WERI-Rb-1 (cell line): ENCODE measurements at regions not wholly inside any gene's neighbourhood (a gene's known extent, or its start where the extent isn't known, plus 50 kb on each side); places are given as distances from the start of the nearest gene placed in this dataset.
"Not testable (repeated sequence)": the region's sequence is repeated elsewhere in the genome, so short reads cannot be mapped to it uniquely, and the experiment has no call there.

Experiments used
- DNase-seq: peaks from one replicate; pipeline ENCODE4 v3.0.0-alpha.2; 2020
- H3K27ac ChIP-seq: fragments of 250-450 bp; sonication (Bioruptor Pico); 2 replicates; pipeline ENCODE4 v1.5.1; 2020; ENCODE audit warnings: mild to moderate bottlenecking, moderate library complexity
- H3K27me3 ChIP-seq: fragments of 250-450 bp; sonication (Bioruptor Pico); 2 replicates; pipeline ENCODE4 v1.5.1; 2021; ENCODE audit warnings: mild to moderate bottlenecking, low read depth, moderate library complexity; ENCODE audit not compliant: insufficient read depth, severe bottlenecking
- H3K36me3 ChIP-seq: fragments of 250-450 bp; sonication (Bioruptor Pico); 2 replicates; pipeline ENCODE4 v1.5.1; 2020; ENCODE audit warnings: mild to moderate bottlenecking, moderate library complexity
- H3K4me3 ChIP-seq: 2 replicates; pipeline ENCODE4 v1.5.1; 2011; ENCODE audit warnings: low read depth, mild to moderate bottlenecking, control low read depth, low read length
- H3K9me3 ChIP-seq: fragments of 250-450 bp; sonication (Bioruptor Pico); 2 replicates; pipeline ENCODE4 v1.5.1; 2021; ENCODE audit warnings: mild to moderate bottlenecking, moderate library complexity; ENCODE audit not compliant: severe bottlenecking
- CTCF ChIP-seq: IDR thresholded peaks from 2 replicates; pipeline ENCODE4 v1.5.1; 2011; ENCODE audit warnings: low read depth, mild to moderate bottlenecking, control low read depth, inconsistent platforms, low read length

GRCh38 chr4:125169192-125169591 lies 145.6 kb upstream of the FAT4 start:
- no peaks in the 10 kb centered on the region for H3K27me3 ChIP-seq
- H3K27ac ChIP-seq, result no peak overlapping the region
- no peak overlapping the region for H3K4me3 ChIP-seq
- H3K9me3 ChIP-seq, result no peaks in the 10 kb centered on the region
- no peak for TF ChIP-seq CTCF
- H3K36me3 ChIP-seq, result no peaks in the 10 kb centered on the region
- DNase-seq, result no peak

- no peaks in the 10 kb centered on the region for H3K9me3 ChIP-seq
- no peak overlapping the region for H3K4me3 ChIP-seq
- DNase-seq, result no peak
- no peaks in the 10 kb centered on the region for H3K27me3 ChIP-seq
- no peaks in the 10 kb centered on the region for H3K36me3 ChIP-seq
- H3K27ac ChIP-seq, result no peak overlapping the region
- TF ChIP-seq CTCF, result no peak
Measured at GRCh38 chr4:125168531-125168930, 146.2 kb upstream of the FAT4 start.

- H3K4me3 ChIP-seq, H3K27ac ChIP-seq, H3K9me3 ChIP-seq, DNase-seq, H3K36me3 ChIP-seq, H3K27me3 ChIP-seq: not testable (repeated sequence)
Measured at GRCh38 chr4:125166012-125166411, 148.7 kb upstream of the FAT4 start.

- no peak for DNase-seq
- TF ChIP-seq CTCF, result no peak
- Histone ChIP-seq H3K9me3 (no peaks in the 10 kb centered on the region), H3K27ac (no peak overlapping the region), H3K36me3 (no peaks in the 10 kb centered on the region), H3K27me3 (no peaks in the 10 kb centered on the region), H3K4me3 (no peak overlapping the region)
Measured at GRCh38 chr4:125159001-125159400, 155.8 kb upstream of the FAT4 start.

GRCh38 chr4:125155251-125155650 lies 159.5 kb upstream of the FAT4 start:
- Histone ChIP-seq H3K27me3 (no peaks in the 10 kb centered on the region), H3K27ac (no peak overlapping the region), H3K9me3 (no peaks in the 10 kb centered on the region), H3K4me3 (no peak overlapping the region), H3K36me3 (no peaks in the 10 kb centered on the region)
- no peak for TF ChIP-seq CTCF
- DNase-seq, result no peak

GRCh38 chr4:125140966-125141495 lies 173.7 kb upstream of the FAT4 start:
- Histone ChIP-seq H3K4me3 (no peak overlapping the region), H3K9me3 (no peaks in the 10 kb centered on the region), H3K27me3 (no peaks in the 10 kb centered on the region), H3K27ac (no peak overlapping the region), H3K36me3 (no peaks in the 10 kb centered on the region)
- no peak for DNase-seq
- TF ChIP-seq CTCF, result no peak
